GM19099 (cell line): ENCODE measurements at regions not wholly inside any gene's neighbourhood (a gene's known extent, or its start where the extent isn't known, plus 50 kb on each side); places are given as distances from the start of the nearest gene placed in this dataset.

Source experiments
- POLR2A ChIP-seq: IDR thresholded peaks from 3 replicates; pipeline ENCODE4 v1.6.1; 2011; ENCODE audit warnings: low read depth; ENCODE audit not compliant: insufficient read length; ENCODE audit errors: extremely low read depth

DNA sequence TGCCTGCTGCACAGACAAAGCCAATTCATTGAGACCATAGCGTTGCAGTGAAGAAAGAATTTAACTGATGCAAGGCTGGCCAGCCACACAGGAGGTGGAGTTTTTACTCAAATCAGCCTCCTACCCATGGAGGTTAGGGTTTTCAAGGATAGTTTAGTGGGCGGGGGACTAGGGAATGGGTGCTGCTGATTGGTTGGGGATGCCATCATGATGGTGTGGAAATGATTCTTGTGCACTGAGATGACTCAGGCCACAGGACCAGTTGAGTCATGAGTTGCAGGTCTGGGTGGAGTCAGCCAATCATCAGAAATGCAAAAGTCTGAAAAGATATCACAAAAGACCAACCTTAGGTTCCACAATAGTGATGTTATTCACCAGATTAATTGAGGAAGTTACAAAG, 359.6 kb downstream of the FOXO1 start:
- no peak for TF ChIP-seq POLR2A

GRCh38 chr13:40309881-40310280, 356.6 kb downstream of the FOXO1 start:
- TF ChIP-seq POLR2A = no peak

GRCh38 chr13:40311356-40312101, 354.9 kb downstream of the FOXO1 start:
- no peak for TF ChIP-seq POLR2A

DNA sequence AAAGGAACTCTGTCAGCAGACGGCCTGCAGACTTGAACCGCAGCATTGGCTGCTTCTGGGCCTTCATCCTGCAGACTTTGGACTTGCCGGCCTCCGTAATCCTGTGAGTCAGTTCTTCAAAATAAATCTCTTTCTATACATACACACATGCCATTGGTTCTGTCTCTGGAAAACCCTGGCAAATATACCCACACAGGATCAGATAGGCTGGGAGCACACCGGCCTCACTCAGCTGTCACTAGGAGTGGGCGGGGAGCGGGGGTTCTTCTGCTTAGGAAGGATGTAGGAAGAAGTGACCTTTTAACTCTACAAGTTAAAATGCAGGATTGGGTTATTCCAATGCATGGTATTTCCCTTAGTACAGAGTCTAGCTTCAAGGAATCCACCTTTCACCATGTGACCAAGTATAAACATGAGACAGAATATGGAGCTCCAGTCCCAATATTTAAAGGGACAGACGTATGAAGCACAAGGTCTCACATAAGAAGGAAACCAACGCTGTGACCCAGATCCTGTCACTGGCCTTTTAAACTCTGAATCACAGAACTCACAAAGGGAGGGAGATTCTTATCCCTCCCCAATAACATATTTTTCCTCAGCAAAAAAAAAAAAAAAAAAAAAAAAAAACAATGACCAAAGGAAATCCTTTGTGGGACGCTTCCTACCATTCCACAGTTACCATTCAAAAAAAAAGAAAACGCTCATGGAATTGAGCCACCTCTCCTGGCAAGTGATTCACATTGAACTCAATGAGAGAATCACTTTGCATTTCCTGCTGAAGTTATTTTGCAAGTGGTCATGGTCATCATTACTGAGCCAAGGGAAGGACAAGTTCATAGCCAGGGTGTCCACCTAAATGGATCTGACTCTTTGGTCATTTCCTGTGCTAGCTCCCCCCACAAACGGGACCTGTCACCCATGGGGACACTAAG, 352.9 kb downstream of the FOXO1 start:
- no peak for TF ChIP-seq POLR2A

- TF ChIP-seq POLR2A = no peak
These were observed 350.9 kb downstream of the FOXO1 start for GRCh38 chr13:40315416-40316064.

DNA sequence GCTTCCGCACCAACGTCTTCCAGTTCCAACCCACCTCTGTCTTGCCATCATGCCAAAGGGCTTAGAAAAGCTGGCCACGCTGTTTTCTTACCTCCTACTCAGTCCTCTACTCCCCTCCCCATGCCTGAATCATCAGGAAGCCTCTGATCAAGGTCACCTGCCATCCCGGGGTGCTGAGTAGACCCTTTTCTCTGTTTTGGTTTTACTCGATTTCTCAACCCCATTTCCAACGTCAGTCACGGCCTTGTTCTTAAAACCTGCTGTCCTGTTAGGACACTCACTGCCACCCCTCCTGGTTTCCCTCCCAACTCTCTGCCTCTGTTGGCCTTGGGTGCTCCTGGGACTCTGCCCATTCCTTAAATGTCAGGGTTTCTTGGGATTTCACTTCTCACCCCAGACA, 350.1 kb downstream of the FOXO1 start:
- no peak for TF ChIP-seq POLR2A

GRCh38 chr13:40317980-40318327, 348.5 kb downstream of the FOXO1 start:
- no peak for TF ChIP-seq POLR2A

GRCh38 chr13:40318366-40318765, 348.1 kb downstream of the FOXO1 start:
- no peak for TF ChIP-seq POLR2A

GRCh38 chr13:40319699-40320579, 346.5 kb downstream of the FOXO1 start:
- TF ChIP-seq POLR2A = no peak

GRCh38 chr13:40328091-40328490, 338.4 kb downstream of the FOXO1 start:
- TF ChIP-seq POLR2A = no peak

GRCh38 chr13:40329781-40330485, 336.5 kb downstream of the FOXO1 start:
- TF ChIP-seq POLR2A = no peak

DNA sequence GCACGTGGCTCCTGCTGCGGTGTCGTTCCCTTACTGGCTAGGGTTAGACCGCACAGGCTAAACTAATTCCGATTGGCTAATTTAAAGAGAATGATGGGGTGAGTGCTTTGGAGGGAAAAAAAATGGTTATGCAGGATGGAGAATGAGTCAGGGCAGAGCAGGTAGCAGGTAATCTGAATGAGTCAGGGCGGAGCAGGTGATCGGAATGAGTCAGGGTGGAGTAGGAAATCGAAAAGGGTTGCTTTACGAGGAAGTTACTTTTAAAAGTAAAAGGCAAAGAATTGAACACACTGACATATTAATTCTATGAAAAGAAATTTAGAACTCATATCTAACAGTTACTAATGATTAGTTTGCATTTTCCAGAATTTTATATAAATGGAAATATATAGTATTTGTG, 335.5 kb downstream of the FOXO1 start:
- no peak for TF ChIP-seq POLR2A

- no peak for TF ChIP-seq POLR2A
These were observed 334.6 kb downstream of the FOXO1 start for GRCh38 chr13:40331802-40332201.

- TF ChIP-seq POLR2A = no peak
These were observed 333.2 kb downstream of the FOXO1 start for GRCh38 chr13:40333226-40333625.
